HG02981 (cell line): ENCODE measurements at regions not wholly inside any gene's neighbourhood (a gene's known extent, or its start where the extent isn't known, plus 50 kb on each side); places are given as distances from the start of the nearest gene placed in this dataset.
"Not testable (repeated sequence)": the region's sequence is repeated elsewhere in the genome, so short reads cannot be mapped to it uniquely, and the experiment has no call there.

ENCODE experiments used
- ATAC-seq: cut with Tn5 transposase; IDR thresholded peaks from one replicate; pipeline ENCODE4 v1.9.1; 2021; ENCODE audit warnings: mild to moderate bottlenecking, moderate library complexity; ENCODE audit not compliant: unreplicated experiment

- ATAC-seq = no peak
Observed at GRCh38 chr12:30166006-30166795, 382.5 kb upstream of the TMTC1 start.

- ATAC-seq = no peak
Observed at GRCh38 chr12:30164382-30165318, 380.9 kb upstream of the TMTC1 start.

DNA sequence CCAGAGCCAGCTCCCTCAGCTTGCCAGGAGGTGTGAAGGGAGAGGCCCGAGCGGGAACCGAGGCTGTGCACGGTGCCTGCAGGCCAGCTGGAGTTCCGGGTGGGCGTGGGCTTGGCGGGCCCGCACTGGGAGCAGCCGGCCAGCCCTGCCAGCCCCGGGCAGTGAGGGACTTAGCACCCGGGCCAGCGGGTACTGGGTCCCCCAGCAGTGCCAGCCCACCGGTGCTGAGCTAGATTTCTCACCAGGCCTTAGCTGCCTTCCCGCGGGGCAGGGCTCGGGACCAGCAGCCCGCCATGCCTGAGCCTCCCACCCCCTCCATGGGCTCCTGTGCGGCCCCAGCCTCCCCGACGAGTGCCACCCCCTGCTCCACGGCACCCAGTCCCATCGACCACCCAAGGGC, 373.1 kb upstream of the TMTC1 start:
- ATAC-seq = not testable (repeated sequence)

GRCh38 chr12:30155001-30155730, 371.4 kb upstream of the TMTC1 start:
- no peak for ATAC-seq

- no peak for ATAC-seq
Observed at GRCh38 chr12:30153981-30154380, 370.2 kb upstream of the TMTC1 start.

DNA sequence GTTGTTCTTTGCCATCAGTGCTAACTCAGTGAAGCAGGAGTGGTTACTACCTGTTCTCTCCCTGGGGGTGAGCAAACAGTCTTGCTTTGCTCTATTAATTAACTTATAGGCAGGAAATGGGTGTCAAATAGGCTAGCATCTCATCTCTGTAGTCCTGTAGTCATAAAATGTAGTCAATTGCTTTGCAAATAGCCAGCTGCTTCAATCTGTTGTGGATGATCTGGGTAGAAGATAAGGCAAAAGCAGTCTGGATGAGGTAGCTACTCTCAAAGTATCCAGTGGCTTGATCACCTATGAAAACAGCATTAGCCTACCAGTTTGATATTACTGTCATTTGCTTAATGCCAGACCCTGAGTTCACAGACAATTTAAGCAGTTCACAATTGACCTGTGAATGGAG, 369.0 kb upstream of the TMTC1 start:
- ATAC-seq = no peak

GRCh38 chr12:30151831-30152230, 368.1 kb upstream of the TMTC1 start:
- no peak for ATAC-seq

- no peak for ATAC-seq
Observed at GRCh38 chr12:30146561-30146960, 362.8 kb upstream of the TMTC1 start.

GRCh38 chr12:30145684-30146032, 361.9 kb upstream of the TMTC1 start:
- no peak for ATAC-seq

GRCh38 chr12:30144777-30145683, 361.3 kb upstream of the TMTC1 start:
- no peak for ATAC-seq

DNA sequence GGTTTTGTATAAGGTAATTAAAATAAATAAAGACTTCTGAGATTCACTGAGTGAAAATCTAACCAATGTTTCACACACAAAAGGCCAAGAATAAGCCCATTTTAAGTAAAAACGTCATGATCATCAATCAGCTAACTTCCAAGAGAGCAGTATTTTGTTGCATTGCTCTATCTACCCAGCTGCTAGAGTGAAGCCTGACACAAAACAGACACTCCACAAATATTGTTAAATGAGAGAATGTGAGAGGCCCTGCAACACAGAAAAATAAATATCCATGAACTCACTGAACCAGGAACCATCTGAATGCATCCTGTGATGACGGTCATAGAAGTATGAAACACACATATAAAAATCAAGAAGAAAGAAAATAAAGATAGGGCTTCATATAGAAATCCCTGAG, 358.6 kb upstream of the TMTC1 start:
- ATAC-seq = no peak

DNA sequence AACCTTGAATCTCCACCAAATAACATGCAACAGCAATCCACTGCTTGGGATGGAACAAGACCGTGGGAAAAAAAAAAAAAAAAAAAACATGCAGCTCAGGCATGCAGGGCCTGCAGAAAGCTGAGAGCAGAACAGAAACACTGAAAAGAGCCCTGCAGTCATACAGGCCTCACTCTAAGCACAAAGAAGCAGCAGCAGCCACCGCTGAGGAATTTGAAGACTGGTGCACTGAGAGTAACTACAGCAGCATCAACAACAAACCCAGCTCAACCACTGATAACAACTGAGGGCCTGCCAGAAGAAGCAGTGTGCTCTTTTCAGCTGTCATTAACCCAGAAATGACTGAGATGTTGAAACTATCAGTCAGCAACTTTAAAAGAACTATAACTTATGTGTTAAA, 354.7 kb upstream of the TMTC1 start:
- no peak for ATAC-seq

DNA sequence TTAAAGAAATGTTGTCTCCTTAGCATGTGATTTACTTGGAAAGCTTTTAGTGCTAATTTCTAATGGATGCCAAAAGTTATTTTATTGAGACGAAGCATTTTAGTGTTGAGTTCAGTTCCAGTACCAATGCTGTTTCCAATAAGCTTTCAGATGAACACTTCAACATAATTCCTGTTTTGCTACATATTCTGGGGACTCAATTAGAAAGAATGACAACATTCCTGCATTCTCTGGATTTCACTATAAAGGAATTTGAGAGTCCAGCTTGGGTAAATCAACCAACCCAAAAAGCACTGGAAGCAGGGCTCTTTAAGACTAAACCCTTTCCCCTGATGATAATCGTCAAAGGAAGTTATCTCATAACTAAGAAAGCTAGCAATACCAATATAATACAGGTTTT, 353.0 kb upstream of the TMTC1 start:
- no peak for ATAC-seq

GRCh38 chr12:30135776-30136175, 352.0 kb upstream of the TMTC1 start:
- no peak for ATAC-seq

- no peak for ATAC-seq
Observed at GRCh38 chr12:30134229-30134628, 350.5 kb upstream of the TMTC1 start.

GRCh38 chr12:30126944-30127343, 343.2 kb upstream of the TMTC1 start:
- ATAC-seq = no peak

DNA sequence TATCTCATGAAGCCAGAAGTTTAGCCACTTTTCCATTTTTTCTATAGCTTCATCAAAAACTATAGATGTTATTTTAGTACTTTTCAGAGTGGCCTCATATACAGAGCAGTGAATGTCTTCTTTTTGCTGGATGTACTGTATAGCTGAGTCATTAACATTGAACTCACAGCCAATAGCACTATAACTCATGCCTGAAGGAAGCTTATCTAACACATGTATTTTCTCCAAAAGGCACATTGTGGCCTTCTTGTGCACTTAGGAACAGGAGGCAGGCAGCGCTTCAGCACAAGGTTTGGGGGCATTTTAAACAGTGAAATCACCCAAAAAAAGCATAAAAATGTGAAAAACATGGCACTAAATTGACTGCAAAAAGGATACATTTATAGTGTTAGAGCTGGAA, 336.8 kb upstream of the TMTC1 start:
- no peak for ATAC-seq

DNA sequence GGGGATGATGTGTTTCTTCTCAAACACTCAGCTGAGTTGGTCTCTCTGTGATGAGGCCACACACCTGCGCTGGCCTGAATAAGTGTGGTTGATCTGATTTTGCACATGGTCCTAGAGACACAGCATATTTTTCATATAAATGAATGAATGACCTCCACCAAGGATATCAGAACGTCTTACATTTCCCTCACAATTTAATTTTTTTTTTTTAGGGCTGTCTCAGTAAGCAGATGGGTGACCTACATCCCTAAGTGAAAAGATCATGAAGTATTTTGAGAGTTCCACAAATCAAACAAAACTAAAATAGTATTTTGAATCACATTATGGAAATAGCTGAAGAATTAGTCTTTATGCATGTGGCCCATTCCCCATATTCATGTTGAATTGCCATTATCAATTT, 333.7 kb upstream of the TMTC1 start:
- ATAC-seq = no peak

DNA sequence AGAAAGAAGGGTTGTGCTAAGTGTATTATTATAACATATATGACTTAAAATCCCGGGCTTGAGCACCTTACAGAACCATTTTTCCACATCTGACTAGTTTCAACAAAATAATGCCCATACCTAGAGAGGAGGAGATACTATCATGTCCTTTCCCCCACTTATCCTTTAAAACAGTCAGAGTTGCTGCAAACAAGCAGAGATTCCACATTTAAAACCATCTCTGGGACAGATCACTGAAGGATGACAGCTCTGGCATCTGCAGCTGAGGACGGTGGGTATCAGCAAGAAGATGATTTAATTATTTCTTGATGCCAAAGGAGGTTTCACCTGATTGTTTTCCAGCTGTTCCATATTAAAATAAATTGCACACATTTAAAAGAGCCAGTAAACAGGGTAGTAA, 328.0 kb upstream of the TMTC1 start:
- ATAC-seq = no peak

GRCh38 chr12:30110958-30111586, 327.3 kb upstream of the TMTC1 start:
- ATAC-seq = no peak
